GM12878 (cell line): ENCODE measurements at regions not wholly inside any gene's neighbourhood (a gene's known extent, or its start where the extent isn't known, plus 50 kb on each side); places are given as distances from the start of the nearest gene placed in this dataset.

Experiments used
- ATAC-seq: fragments of 200-7000 bp; cut with Tn5 transposase; 3 replicates; pipeline ENCODE4 v1.9.1; 2020; ENCODE audit warnings: mild to moderate bottlenecking, moderate library complexity
- BruUV-seq: library from RNA; stranded (reverse); fragments of 400-500 nt; replicated peaks from 2 replicates; lab custom pipeline; 2021; lab: Mats Ljungman, UMichigan
- CTCF ChIA-PET: fragments of 300-600 bp; sonication (Branson Sonifier 250); formaldehyde crosslinking; extraction: SDS; loops from one replicate; lab custom pipeline; 2021; ENCODE audit warnings: inconsistent platforms; lab: Yijun Ruan, JAX
- POLR2A ChIA-PET: fragments of 350-600 bp; formaldehyde crosslinking; extraction: SDS; loops from one replicate; lab custom pipeline; 2021; ENCODE audit warnings: inconsistent platforms; lab: Charles Lee
- RAD21 ChIA-PET: fragments of 300-600 bp; sonication (Branson Sonifier 250); formaldehyde crosslinking; loops from one replicate; lab custom pipeline; 2023; ENCODE audit warnings: antibody characterized with exemption; ENCODE audit not compliant: unreplicated experiment; lab: Charles Lee
- SMC1A ChIA-PET: fragments of 300-600 bp; sonication (Branson Sonifier 250); formaldehyde crosslinking; loops from one replicate; lab custom pipeline; 2023; ENCODE audit not compliant: unreplicated experiment, uncharacterized antibody; lab: Charles Lee
- DNase-seq: peaks from one replicate; pipeline ENCODE4 v3.0.0-alpha.2; 2011; ENCODE audit warnings: low read depth, low spot score
- FAIRE-seq: peaks from 3 replicates; lab custom pipeline; 2011; peaks lifted over from hg19 to GRCh38; lab: Jason Lieb, UNC
- H2AFZ ChIP-seq: 2 replicates; pipeline ENCODE4 v1.6.0; 2011; ENCODE audit warnings: low read depth, low read length, control low read depth; ENCODE audit not compliant: control insufficient read depth
- H3K27ac ChIP-seq: 2 replicates; pipeline ENCODE4 v1.5.1; 2011; ENCODE audit warnings: control low read depth; ENCODE audit not compliant: control insufficient read depth, insufficient read depth
- H3K27me3 ChIP-seq, 2 experiments: replicated peaks in 1 of 2; 2 replicates each; pipeline versions ENCODE4 v1.6.0 to v1.6.1; 2011; ENCODE audit warnings: low read length in 1 of 2; ENCODE audit not compliant: control insufficient read depth in 2 of 2, insufficient read depth in 2 of 2
- H3K36me3 ChIP-seq, 2 experiments: 2 replicates each; pipeline ENCODE4 v1.5.1; 2011; ENCODE audit warnings: low read length in 1 of 2; ENCODE audit not compliant: control insufficient read depth in 2 of 2, insufficient read depth in 2 of 2
- H3K4me1 ChIP-seq: 2 replicates; pipeline ENCODE4 v1.6.1; 2011; ENCODE audit warnings: mild to moderate bottlenecking, low read length, moderate library complexity, mixed read lengths; ENCODE audit not compliant: control insufficient read depth, insufficient read depth
- H3K4me2 ChIP-seq: 2 replicates; pipeline ENCODE4 v1.6.0; 2011; ENCODE audit warnings: control low read depth; ENCODE audit not compliant: control insufficient read depth, insufficient read depth
- H3K4me3 ChIP-seq: fragments of 200-600 bp; sonication (generic); 2 replicates; pipeline ENCODE4 v1.5.1; 2016
- H3K79me2 ChIP-seq: 2 replicates; pipeline ENCODE4 v1.6.0; 2011; ENCODE audit warnings: low read length; ENCODE audit not compliant: control insufficient read depth, insufficient read depth
- H3K9ac ChIP-seq: 2 replicates; pipeline ENCODE4 v1.8.0; 2011; ENCODE audit warnings: low read length, control low read depth, mixed read lengths; ENCODE audit not compliant: control insufficient read depth, insufficient read depth
- H3K9me3 ChIP-seq: replicated peaks from 3 replicates; pipeline ENCODE4 v1.5.1; 2011; ENCODE audit warnings: mild to moderate bottlenecking, low read length; ENCODE audit not compliant: control insufficient read depth, insufficient read depth
- H4K20me1 ChIP-seq: 2 replicates; pipeline ENCODE4 v1.6.0; 2011; ENCODE audit not compliant: control insufficient read depth, insufficient read depth
- ELK1 ChIP-seq: IDR thresholded peaks from 2 replicates; pipeline ENCODE4 v1.6.1; 2012; ENCODE audit warnings: low read depth, low read length, improper control_type of control experiment
- GABPA ChIP-seq: IDR thresholded peaks from 2 replicates; pipeline ENCODE4 v1.6.1; 2014; ENCODE audit warnings: antibody characterized with exemption, low read depth, mild to moderate bottlenecking, inconsistent platforms
- HDGF ChIP-seq: fragments of 450-650 bp; IDR thresholded peaks from 2 replicates; pipeline ENCODE4 v1.6.1; 2016; ENCODE audit warnings: antibody characterized with exemption
- RBBP5 ChIP-seq: fragments of 200-600 bp; sonication (generic); conservative IDR thresholded peaks from 2 replicates; pipeline ENCODE4 v1.6.1; 2016
- SREBF2 ChIP-seq: IDR thresholded peaks from 2 replicates; pipeline ENCODE4 v1.6.1; 2012; ENCODE audit warnings: mild to moderate bottlenecking, low read length
- TCF7 ChIP-seq: IDR thresholded peaks from 2 replicates; pipeline ENCODE4 v1.6.1; 2014; ENCODE audit warnings: antibody characterized with exemption, borderline replicate concordance
- ZNF207 ChIP-seq: fragments of 450-650 bp; IDR thresholded peaks from 2 replicates; pipeline ENCODE4 v1.6.1; 2014; ENCODE audit warnings: antibody characterized with exemption, mild to moderate bottlenecking, borderline replicate concordance
- WGBS: methylation state at CpG from one replicate; pipeline ENCODE4 v1.1.6; 2016; ENCODE audit warnings: low lambda C conversion rate; ENCODE audit not compliant: insufficient replicate concordance, insufficient coverage; ENCODE audit errors: missing lambda C conversion rate; 5-methylcytosine and 5-hydroxymethylcytosine counted together
- in situ Hi-C: fragments of 300-500 bp; cut with MboI; formaldehyde crosslinking; loops from 9 replicates; pipeline ENCODE4 v1.14.3; 2018; ENCODE audit warnings: mixed read lengths
- intact Hi-C: fragments of 100-400 bp; cut with micrococcal nuclease; formaldehyde crosslinking; loops from one replicate; pipeline ENCODE4 v1.14.2; 2022; ENCODE audit not compliant: unreplicated experiment
- TF ChIP-seq, protein P1 (sequence below): fragments of 150-350 bp; IDR thresholded peaks from 2 replicates; pipeline ENCODE4 v1.6.1; 2016; ENCODE audit warnings: low read depth, low read length

GRCh38 chr15:59821286-59821685 is 132.2 kb upstream of the BNIP2 start:
- WGBS: 0% methylated on average over 1 of the region's 1 CpG
- BruUV-seq: no TSS peak
- FAIRE-seq (no peak), ATAC-seq (no peak), DNase-seq (no peak)
- in situ Hi-C loops (no loop called here), intact Hi-C loops (no loop called here)
- TF ChIP-seq, protein P1, sequence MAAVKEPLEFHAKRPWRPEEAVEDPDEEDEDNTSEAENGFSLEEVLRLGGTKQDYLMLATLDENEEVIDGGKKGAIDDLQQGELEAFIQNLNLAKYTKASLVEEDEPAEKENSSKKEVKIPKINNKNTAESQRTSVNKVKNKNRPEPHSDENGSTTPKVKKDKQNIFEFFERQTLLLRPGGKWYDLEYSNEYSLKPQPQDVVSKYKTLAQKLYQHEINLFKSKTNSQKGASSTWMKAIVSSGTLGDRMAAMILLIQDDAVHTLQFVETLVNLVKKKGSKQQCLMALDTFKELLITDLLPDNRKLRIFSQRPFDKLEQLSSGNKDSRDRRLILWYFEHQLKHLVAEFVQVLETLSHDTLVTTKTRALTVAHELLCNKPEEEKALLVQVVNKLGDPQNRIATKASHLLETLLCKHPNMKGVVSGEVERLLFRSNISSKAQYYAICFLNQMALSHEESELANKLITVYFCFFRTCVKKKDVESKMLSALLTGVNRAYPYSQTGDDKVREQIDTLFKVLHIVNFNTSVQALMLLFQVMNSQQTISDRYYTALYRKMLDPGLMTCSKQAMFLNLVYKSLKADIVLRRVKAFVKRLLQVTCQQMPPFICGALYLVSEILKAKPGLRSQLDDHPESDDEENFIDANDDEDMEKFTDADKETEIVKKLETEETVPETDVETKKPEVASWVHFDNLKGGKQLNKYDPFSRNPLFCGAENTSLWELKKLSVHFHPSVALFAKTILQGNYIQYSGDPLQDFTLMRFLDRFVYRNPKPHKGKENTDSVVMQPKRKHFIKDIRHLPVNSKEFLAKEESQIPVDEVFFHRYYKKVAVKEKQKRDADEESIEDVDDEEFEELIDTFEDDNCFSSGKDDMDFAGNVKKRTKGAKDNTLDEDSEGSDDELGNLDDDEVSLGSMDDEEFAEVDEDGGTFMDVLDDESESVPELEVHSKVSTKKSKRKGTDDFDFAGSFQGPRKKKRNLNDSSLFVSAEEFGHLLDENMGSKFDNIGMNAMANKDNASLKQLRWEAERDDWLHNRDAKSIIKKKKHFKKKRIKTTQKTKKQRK: no peak
- no peak for TF ChIP-seq ZNF207
- no peak overlapping the region for H3K4me3 ChIP-seq
- no peaks in the 10 kb centered on the region for H3K27me3 ChIP-seq
- H3K79me2 ChIP-seq: no peaks in the 10 kb centered on the region
- no peak overlapping the region for H3K4me2 ChIP-seq
- H4K20me1 ChIP-seq: no peaks in the 10 kb centered on the region
- ChIA-PET POLR2A (no interaction called here), RAD21 (no interaction called here), SMC1A (no interaction called here), CTCF (no interaction called here)
- H3K27ac ChIP-seq: no peak overlapping the region
- no peaks in the 10 kb centered on the region for H3K36me3 ChIP-seq
- no peaks in the 10 kb centered on the region for H3K4me1 ChIP-seq
- H2AFZ ChIP-seq: no peak overlapping the region
- no peaks in the 10 kb centered on the region for H3K9me3 ChIP-seq
- H3K9ac ChIP-seq: no peak overlapping the region

DNA sequence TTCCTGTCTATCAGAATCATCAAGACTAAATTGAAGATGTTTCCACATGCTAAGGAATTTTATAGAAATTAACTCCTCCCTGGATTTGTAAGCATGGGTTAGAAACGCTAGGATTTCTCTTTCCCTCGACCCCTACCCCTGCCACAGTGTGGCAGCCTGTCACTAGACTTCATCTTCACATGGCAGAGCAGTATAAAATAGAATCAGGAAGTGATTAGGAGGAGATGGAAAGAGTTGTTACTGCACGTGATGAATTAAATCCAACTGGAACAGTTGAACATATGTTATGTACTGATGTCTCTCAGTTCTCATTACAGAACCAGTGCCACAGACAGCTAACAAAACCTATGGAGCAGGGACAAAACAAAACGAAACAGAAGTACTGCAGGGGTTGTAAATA is 130.0 kb upstream of the BNIP2 start:
- H2AFZ ChIP-seq: no peak overlapping the region
- in situ Hi-C loops: no loop called here
- no peak overlapping the region for H3K4me3 ChIP-seq
- no peak overlapping the region for H3K27ac ChIP-seq
- POLR2A ChIA-PET: no interaction called here
- WGBS: 0% methylated on average over 4 of the region's 4 CpGs
- SMC1A ChIA-PET: no interaction called here
- no peaks in the 10 kb centered on the region for H3K4me1 ChIP-seq
- RAD21 ChIA-PET: no interaction called here
- H3K27me3 ChIP-seq: no peaks in the 10 kb centered on the region; a peak in 1 of 4 replicates
- CTCF ChIA-PET: no interaction called here
- intact Hi-C loops: no loop called here
- no peak overlapping the region for H3K9ac ChIP-seq
- no TSS peak for BruUV-seq
- FAIRE-seq (no peak), DNase-seq (no peak), ATAC-seq (no peak)
- no peaks in the 10 kb centered on the region for H4K20me1 ChIP-seq
- no peaks in the 10 kb centered on the region for H3K79me2 ChIP-seq
- H3K36me3 ChIP-seq: no peaks in the 10 kb centered on the region
- no peaks in the 10 kb centered on the region for H3K9me3 ChIP-seq
- H3K4me2 ChIP-seq: no peak overlapping the region
- TF ChIP-seq HDGF (no peak), SREBF2 (no peak), RBBP5 (no peak), GABPA (no peak), ELK1 (no peak), TCF7 (no peak)
